Gastroesophageal sphincter (tissue), 3 donors: ENCODE measurements at regions not wholly inside any gene's neighbourhood (a gene's known extent, or its start where the extent isn't known, plus 50 kb on each side); places are given as distances from the start of the nearest gene placed in this dataset.

ENCODE experiments used
- EP300 ChIP-seq: sonication (generic); formaldehyde crosslinking; IDR thresholded peaks from one replicate; pipeline ENCODE4 v1.6.1; 2017; ENCODE audit warnings: antibody characterized with exemption, mild to moderate bottlenecking
- POLR2A ChIP-seq, 2 donors: fragments of 450-650 bp; IDR thresholded peaks; one replicate each; pipeline ENCODE4 v1.6.1; 2017; ENCODE audit warnings: antibody characterized with exemption in 2 of 2, mild to moderate bottlenecking in 2 of 2, moderate library complexity in 1 of 2
- TF ChIP-seq, protein P1 (sequence below), 4 experiments: fragments of 200-600 bp in 2 of 4; fragments of 450-650 bp in 2 of 4; sonication (generic) in 1 of 4; IDR thresholded peaks; one replicate each; pipeline ENCODE4 v1.5.1; 2017 to 2019; ENCODE audit warnings: antibody characterized with exemption in 4 of 4, mild to moderate bottlenecking in 2 of 4, moderate library complexity in 2 of 4

DNA sequence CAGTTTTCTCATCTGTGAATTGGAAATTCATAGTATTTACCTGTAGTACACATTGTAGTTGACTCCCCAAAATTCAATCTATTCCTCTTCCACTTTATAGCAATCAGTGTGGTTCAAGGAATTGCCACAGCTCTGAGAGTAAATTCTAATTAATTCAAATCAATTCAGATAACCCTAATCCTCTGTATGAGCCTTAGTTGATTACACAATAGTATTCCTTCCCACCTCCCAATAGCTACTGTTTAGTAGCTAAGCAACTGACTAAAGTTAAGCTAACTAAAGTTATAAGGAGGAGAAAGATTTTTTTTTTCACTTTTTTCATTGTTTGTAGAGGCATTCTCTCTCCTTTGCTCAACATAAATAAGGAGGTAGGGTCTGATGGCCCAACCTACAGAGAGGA lies 77.5 kb downstream of the ARRDC3 start:
- TF ChIP-seq, protein P1, sequence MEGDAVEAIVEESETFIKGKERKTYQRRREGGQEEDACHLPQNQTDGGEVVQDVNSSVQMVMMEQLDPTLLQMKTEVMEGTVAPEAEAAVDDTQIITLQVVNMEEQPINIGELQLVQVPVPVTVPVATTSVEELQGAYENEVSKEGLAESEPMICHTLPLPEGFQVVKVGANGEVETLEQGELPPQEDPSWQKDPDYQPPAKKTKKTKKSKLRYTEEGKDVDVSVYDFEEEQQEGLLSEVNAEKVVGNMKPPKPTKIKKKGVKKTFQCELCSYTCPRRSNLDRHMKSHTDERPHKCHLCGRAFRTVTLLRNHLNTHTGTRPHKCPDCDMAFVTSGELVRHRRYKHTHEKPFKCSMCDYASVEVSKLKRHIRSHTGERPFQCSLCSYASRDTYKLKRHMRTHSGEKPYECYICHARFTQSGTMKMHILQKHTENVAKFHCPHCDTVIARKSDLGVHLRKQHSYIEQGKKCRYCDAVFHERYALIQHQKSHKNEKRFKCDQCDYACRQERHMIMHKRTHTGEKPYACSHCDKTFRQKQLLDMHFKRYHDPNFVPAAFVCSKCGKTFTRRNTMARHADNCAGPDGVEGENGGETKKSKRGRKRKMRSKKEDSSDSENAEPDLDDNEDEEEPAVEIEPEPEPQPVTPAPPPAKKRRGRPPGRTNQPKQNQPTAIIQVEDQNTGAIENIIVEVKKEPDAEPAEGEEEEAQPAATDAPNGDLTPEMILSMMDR (IDR thresholded peaks at IDR 0.05), result no peak
- TF ChIP-seq POLR2A (IDR thresholded peaks at IDR 0.05) (no peak), EP300 (no peak)
